GM21526 (cell line): ENCODE measurements at regions not wholly inside any gene's neighbourhood (a gene's known extent, or its start where the extent isn't known, plus 50 kb on each side); places are given as distances from the start of the nearest gene placed in this dataset.
"Not testable (repeated sequence)": the region's sequence is repeated elsewhere in the genome, so short reads cannot be mapped to it uniquely, and the experiment has no call there.

Source experiments
- ATAC-seq: cut with Tn5 transposase; IDR thresholded peaks from one replicate; pipeline ENCODE4 v1.9.1; 2021; ENCODE audit warnings: moderate library complexity; ENCODE audit not compliant: unreplicated experiment, low FRiP score

DNA sequence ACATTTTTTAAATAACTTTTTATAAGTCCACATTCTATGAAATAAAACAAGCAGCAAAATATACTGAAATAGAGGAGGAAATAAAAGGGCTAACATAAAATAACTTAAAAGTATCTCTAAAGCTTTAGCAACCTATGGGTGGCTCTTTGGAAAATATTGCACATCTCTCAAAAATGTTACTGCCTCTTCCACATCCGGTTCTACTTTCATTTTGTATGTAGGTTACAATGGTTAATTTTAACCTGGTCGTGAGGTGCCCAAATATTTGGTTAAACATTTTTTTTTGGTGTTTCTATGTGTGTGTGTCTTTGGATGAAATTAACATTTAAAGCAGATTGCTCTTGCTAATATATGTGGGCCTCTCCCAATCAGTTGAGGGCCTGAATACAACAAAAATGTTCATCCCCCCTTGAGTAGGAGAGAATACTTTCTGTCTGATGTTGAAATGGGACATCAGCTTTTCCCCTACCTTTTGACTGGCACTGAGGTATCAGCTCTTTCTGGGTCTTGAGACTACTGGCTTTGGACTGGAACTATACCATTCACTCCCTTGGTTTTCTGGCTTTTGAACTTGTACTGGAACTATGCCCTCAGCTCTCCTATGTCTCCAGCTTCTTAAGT, 353.0 kb downstream of the ADAM29 start:
- ATAC-seq: no peak

DNA sequence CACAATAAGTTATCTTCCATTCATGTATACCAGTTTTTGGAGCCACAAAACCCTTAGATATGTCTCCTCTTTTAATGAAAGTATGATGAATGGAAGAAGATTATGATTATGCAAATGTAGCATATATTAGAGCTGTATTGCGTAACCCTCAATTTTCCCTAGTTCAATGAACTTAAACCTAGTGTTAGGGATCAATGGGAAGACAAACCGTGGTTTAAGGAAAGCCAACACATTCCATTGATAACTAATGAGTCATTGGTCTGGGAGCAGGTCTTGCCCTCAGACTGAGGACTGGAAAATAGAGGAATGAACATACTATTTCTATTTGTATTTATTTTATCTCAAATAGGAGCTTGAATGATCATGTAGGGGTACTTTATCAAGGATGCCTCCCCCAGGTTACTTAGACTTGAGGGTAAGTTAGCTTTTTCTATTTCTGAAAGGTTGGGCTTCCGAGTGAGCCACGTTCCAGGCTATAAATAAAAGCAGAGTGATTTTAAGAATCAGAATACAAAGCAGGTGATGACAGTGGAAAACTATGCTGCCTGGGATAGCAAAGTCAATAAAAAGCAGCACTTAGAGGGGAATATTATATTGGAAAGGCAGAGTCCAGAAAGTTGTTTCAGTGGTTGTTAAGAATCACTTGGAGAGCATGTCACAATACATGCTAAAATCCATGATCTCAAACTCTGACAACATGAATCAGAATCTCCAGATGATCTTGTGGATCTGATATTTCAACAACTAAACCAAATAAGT, 356.0 kb downstream of the ADAM29 start:
- ATAC-seq: no peak

DNA sequence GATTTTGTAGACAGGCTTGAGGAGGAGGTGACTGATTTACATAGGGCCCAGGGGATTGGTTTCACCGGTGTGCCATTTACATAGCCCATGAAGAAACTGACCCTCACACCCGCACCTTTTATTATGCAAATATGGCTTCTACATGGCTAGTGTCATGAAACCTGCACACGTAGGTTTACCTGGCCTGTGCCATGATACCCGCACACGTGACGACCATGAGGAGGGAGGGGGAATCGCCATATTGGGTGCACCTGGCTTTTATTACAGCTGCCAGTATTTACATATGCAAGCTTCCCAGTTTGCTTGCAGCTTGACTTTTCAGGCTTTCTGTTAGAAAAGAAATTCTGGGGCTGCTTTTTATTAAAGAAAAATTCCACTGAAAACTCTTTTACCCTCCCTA, 359.7 kb downstream of the ADAM29 start:
- ATAC-seq: no peak

DNA sequence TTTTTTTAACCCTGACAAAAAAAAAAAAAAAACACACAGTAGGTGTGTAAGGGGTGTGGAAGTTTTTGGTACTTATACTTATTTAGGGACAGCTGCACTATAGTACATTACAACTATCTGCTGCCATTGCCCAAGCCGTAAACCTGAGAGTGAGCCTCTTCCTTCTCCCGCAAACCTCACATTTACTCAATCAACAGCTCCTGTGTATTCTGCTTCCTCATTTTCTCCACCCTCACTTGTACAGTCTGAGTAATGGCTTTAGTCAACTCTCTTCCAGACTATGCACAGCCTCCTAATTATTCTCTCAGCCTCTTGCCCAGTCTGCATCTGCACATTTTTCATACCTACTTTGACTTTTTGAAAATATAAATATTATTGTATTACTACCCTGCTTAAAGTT, 362.0 kb downstream of the ADAM29 start:
- ATAC-seq: no peak

DNA sequence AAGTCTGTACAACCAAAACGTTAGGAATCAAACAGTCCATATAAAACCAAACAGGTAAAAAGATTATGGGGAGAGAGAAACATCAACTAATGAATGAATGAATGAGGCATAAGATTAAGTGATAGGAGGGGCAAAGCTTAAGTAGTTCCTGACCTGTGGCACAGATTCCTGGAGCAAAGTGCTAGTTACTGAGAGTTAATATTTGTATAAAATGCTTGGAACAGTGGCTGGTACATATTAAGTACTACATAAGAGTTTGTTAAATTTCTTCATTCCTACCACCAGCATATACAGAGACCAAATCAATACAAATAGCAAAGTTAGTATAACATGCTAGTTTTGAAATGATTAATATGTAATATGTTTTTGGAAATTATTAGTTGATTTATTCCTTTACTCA, 363.7 kb downstream of the ADAM29 start:
- no peak for ATAC-seq

DNA sequence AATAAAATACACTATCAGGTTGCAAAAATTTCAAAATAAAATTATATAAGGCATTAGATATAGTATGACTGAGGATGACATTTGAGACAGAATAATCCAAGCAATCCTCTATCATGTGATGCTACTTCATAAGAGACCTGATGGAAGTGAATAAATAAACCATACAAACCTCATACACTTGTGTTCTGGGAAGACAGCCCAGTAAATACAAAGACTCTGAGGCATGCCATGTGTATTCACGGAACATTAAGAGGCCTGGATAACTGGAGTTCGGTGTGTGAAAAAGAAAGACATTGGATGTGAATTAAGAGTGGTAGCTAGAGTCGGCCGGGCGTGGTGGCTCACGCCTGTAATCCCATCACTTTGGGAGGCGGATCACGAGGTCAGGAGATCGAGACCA, 364.2 kb downstream of the ADAM29 start:
- no peak for ATAC-seq

DNA sequence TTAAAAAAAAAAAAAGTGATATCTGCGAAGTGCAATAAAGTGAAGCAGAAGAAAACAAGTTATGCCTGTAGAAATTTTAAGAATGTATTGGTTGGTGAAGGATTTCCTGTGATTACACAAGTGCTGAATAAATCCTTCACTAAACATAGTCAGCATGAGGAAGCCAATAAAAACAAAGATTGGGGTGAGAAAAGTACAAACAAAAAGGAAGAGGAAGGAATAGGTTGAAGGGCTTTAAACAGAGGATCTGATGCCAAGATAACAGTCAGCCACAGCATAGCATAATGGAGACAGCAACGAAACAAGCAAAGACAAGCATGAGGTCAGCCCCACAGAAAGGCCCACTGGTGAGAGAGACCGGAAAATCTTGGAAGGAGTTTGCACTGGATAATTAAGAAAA, 372.2 kb downstream of the ADAM29 start:
- no peak for ATAC-seq

DNA sequence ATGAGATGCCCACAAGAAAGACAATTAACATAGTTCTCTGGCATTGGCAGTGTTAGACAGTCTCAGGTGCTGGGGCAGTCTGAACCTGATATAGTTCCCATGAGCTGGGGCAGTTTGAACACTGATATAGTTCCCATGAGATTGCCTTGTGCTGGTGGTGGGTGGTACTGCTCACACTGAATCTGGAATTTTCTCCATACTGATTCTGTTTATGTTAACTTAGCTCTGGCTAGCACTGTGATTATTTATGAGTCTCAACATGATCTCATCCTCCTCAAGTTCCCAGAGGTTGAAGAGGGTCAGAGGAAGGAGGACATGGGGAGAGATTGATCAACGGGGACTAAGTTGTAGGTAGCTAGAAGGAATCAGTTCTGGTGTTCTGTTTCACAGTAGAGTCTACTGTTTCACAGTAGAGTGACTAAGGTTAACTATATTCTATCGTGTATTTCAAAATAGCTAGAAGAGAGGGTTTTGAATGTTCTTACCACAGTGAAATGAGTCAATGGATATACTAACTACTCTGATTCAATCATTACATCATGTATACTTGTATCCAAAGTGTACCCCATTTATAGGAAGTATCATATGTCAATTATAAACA, 379.9 kb downstream of the ADAM29 start:
- no peak for ATAC-seq

DNA sequence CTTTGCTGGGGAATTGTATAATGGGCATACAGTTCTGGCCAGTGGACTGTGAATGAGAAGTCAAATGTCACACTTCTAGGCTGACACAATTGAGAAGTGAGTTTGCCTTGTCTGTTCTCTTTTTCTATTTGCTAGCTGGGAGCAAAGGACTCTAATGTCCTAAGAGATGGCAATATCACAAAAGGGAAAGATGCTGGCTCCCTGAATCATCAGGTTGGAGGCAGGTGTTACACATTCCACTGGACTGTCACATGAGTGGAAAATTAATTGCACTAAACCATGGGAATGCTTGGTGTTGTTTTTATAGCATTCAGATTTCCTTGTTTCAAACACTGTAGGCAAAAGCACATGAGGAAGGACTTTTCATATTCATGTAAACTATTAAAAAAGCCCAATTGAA, 388.3 kb downstream of the ADAM29 start:
- no peak for ATAC-seq

DNA sequence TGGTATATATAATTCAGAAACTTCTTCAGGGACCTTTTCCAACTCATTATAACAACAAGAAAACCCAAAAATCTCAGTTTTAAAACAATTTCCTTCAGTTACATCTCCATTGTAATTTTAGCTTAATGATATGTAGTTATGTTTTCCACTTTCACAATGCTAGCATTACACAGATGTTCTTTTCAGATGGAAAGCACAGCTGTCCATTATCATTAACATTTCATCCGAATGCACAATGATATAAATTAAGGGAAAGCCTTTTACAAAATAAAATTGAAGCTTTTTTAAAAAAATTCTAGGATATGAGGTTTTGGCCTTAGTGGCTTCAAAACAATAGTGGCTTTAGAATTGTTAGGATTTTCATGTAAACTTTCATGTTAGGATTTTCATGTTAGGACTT, 389.2 kb downstream of the ADAM29 start:
- no peak for ATAC-seq

DNA sequence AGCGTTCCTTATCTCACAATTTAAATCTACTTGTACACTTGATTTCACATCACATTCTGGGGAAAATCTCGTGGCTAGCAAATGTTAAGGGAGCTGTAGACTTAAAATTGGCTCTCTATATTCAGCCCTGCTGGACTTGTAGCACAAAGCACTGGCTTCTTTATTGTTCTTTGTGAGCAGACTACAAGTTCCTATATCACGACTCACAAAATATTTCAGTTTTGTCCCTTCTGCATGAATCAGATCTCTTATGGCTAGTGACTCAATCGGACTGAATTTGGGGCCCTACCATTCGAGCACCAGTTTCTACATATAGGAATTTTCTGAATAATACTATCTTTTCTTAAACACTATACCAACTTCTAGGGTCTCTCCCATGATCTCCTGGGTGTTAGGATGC, 390.1 kb downstream of the ADAM29 start:
- no peak for ATAC-seq

DNA sequence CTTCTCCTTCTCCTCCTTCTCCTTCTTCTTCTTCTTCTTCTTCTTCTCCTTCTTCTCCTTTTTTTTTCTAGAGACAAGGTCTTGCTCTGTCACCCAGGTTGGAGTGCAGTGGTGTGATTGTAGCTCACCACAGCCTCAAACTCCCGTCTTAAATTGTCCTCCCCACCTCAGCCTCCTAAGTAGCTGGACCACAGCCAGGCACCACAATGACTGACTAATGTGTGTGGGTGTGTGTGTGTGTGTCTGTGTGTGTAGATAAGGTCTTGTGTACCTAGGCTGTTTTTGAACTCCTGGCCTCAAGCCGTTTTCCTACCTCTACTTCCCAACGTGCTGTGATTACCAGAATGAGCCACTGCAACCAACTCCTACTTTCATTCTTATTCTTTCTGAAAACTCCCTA, 390.9 kb downstream of the ADAM29 start:
- no peak for ATAC-seq

DNA sequence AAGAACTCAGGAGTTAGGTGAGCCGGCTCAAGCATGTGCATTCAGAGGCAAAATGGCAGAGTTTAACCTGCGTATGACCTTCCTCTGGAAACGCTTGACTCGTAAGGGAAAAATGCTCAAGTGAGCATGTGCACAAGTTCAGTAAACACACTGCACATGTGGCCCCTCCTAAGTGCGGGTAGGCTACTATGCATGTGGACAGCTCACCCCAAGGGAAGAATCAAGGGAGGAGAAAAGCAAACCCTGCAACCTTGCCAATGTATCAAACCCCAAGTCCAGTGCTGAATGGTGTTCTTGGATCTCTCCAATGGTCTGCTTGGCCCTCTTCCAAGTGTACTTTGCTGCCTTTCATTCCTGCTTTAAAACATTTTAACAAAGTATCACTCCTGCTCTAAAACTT, 407.1 kb downstream of the ADAM29 start:
- no peak for ATAC-seq

DNA sequence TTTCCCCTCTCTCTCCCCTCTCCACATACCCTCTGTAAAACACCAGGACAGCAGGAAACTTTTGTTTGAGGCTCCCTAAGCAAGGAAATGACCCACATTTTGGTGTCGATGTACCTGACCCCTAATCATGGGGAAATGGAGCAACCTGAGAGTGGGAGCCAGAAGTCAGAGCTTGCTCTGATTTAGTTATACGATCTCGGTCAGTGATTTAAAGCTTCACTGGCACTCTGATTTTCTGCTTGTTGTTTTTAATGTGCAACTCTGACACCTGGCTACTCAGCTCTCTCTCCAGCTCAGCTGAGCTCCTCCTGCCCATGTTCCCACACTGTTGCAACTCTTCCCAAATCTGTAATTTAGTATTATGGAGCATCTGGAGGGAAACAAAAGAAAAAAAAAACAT, 408.6 kb downstream of the ADAM29 start:
- no peak for ATAC-seq

DNA sequence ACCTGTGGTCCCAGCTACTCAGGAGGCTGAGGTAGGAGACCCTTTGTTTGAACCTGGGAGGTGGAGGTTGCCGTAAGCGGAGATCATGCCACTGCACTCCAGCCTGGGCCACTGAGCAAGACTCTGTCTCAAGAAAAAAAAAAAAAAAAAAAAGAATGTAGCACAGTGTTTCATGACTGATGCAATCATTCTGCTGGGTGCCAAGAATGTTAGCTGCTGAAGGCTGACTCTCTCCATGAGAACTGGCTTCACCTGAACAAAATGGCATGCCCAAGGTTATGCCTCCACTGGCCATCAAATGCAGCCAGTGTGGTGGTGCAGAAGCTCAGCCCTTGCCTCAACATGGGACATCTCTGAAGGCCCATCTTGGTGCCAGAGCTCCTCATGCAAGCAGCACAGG, 412.1 kb downstream of the ADAM29 start:
- no peak for ATAC-seq

DNA sequence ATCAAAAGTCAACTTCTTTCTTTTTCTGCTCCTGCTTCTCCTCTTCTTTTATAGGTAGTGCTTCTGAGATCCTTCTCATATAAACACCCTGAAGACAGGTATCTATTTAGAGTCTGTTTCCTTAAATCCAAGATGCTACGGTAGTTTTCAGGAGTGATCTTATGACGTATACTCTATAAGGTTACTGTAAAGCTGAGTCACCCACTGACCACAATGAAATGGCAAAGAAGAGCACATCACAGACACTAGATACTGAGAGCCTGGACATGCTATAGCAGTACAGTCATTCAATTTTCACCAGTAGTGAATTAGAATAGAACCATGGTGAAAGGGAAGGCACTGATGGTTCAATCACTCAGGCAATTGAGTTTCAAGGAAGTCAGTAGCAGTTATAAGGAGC, 412.5 kb downstream of the ADAM29 start:
- no peak for ATAC-seq

DNA sequence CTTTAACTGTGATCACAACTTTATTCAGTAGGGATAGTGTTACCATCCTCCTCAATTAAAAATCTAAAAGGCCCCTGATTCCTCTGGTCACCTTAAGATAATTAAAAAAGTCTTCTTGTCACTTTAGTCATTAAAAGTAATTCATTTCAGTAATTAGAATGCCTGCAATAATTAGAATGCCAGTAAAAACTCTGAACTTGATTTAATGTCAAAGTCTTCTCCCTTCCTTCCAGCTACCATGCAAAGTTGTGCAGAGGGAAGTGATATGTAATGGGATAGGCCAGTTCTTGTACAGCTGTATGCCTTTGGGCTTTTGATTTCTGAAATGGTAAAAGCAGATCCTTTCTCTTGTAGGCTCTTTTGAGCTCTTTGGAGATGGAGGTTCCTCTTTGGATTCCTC, 417.2 kb downstream of the ADAM29 start:
- no peak for ATAC-seq

DNA sequence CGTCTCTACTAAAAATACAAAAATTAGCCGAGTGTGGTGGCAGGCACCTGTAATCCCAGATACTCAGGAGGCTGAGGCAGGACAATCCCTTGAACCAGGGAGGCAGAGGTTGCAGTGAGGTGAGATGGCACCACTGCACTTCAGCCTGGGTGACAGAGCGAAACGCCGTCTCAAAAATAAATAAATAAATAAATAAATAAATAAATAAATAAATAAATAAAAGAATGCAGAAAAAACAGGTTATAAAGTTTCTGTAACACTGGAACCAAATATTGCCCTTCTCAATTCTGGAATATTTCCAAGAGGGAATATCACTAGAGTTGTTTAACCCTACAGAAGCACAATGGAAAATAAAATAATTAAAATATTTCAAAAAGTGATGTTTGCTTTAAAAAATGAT, 418.4 kb downstream of the ADAM29 start:
- not testable (repeated sequence) for ATAC-seq

DNA sequence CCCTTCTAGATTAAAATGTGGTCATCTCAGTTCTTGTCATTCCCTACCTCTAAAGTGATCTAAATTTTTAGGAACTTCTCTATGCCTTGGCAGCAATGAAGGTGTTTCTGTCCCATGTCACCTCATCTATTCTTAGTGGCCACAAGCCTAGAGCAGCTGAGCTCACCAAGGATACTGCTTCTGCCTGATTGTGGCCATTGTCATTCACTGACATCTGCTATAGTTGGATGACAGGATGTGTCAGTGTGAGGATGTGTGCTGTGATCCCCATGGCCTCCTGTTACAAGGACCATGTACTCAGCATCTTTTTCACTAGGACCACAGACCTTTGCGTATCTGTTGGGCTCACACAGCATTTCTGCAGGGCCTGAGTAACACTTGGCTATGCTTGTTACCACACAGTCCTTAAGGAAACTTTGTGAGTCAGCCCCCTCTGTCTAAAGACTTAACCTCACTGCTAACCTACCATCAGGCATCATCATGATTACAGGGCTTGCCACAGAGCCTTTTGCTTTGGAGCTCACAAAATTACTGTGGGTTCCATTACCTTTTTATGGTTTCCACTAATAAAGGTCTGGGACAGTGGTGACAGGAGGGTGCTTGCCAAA, 421.0 kb downstream of the ADAM29 start:
- ATAC-seq: no peak

DNA sequence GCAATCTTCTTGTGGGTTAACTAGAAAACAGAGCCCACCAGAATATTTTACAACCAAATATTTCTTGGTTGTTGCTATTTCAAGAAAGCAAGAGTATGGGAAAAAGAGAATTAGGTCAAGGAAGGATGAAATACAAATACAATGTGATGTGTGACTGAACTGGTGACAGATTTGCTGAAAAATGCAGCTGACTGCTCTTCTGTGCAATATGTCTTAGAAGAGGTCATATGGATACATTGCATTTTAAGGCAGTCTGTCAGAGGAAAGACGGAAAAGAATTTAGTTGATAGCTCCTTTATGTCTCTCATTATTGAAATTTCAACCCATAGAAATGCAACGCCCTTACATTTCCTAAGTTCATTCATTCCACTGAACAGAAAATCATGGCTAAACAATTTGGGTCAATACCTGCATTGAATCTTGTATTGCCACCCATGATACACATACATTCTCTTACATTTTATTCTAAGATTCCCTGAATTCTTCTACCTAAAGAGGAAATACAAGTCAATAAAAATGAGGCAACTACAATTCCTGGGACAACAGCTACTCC, 423.1 kb downstream of the ADAM29 start:
- ATAC-seq: no peak

DNA sequence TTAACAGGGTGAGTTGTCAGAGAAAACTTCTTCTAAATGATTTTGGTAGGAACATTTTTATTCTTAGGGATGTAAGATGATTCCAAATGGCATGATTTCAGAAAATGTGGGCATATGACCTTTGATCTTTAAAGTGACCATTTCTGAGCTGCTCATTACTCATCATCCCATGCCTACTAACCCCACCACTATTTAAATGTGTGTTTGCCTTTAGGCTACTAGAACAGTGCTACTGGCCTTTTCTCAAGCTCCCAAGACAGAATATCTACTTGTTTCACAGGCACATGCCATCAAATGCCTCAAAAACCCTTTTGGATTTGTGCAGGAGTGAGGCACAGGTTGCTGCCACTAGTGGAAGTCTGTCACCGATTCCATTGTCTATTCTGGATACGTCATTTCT, 428.2 kb downstream of the ADAM29 start:
- no peak for ATAC-seq
